OCI-LY7 (cell line): ENCODE measurements at regions not wholly inside any gene's neighbourhood (a gene's known extent, or its start where the extent isn't known, plus 50 kb on each side); places are given as distances from the start of the nearest gene placed in this dataset.

Experiments
- BruUV-seq: library from RNA; stranded (reverse); fragments of 400-500 nt; replicated peaks from 2 replicates; lab custom pipeline; 2021; lab: Mats Ljungman, UMichigan
- CTCF ChIA-PET: fragments of 300-600 bp; sonication (Branson Sonifier 250); formaldehyde crosslinking; loops from one replicate; lab custom pipeline; 2022; ENCODE audit warnings: antibody characterized with exemption; ENCODE audit not compliant: unreplicated experiment; lab: Charles Lee
- POLR2A ChIA-PET: fragments of 300-600 bp; sonication (Branson Sonifier 250); formaldehyde crosslinking; loops from one replicate; lab custom pipeline; 2022; ENCODE audit warnings: antibody characterized with exemption; lab: Charles Lee
- DNase-seq: peaks from one replicate; pipeline ENCODE4 v3.0.0-alpha.2; 2015; ENCODE audit warnings: low spot score
- H2AFZ ChIP-seq: fragments of 200-600 bp; sonication (generic), shearing (Covaris generic); 2 replicates; pipeline ENCODE4 v1.6.1; 2014; ENCODE audit warnings: mild to moderate bottlenecking, antibody characterized with exemption, low read length, moderate library complexity
- H3K27ac ChIP-seq: fragments of 200-600 bp; sonication (generic); 2 replicates; pipeline ENCODE4 v1.5.1; 2014; ENCODE audit warnings: mixed run types, low read depth, mild to moderate bottlenecking, moderate library complexity, low read length, inconsistent platforms; ENCODE audit not compliant: poor library complexity, severe bottlenecking
- H3K36me3 ChIP-seq: fragments of 200-600 bp; sonication (generic); 2 replicates; pipeline ENCODE4 v1.6.1; 2014; ENCODE audit warnings: mild to moderate bottlenecking, antibody characterized with exemption, low read length, moderate library complexity, mixed read lengths; ENCODE audit not compliant: insufficient read depth
- H3K4me1 ChIP-seq: fragments of 200-600 bp; sonication (generic); 2 replicates; pipeline ENCODE4 v1.5.1; 2014; ENCODE audit warnings: mild to moderate bottlenecking, low read length; ENCODE audit not compliant: insufficient read depth, poor library complexity, severe bottlenecking
- H3K4me2 ChIP-seq: fragments of 200-600 bp; sonication (generic); 2 replicates; pipeline ENCODE4 v1.6.1; 2014; ENCODE audit warnings: mild to moderate bottlenecking, low read length
- H3K4me3 ChIP-seq: fragments of 200-600 bp; sonication (generic); 2 replicates; pipeline ENCODE4 v1.5.1; 2014; ENCODE audit warnings: mild to moderate bottlenecking, low read depth, low read length; ENCODE audit not compliant: poor library complexity, severe bottlenecking
- H3K79me2 ChIP-seq: fragments of 200-600 bp; sonication (generic); 2 replicates; pipeline ENCODE4 v1.6.1; 2016; ENCODE audit warnings: low read depth, mild to moderate bottlenecking, low read length, moderate library complexity, mixed read lengths; ENCODE audit not compliant: insufficient read depth
- H3K9me2 ChIP-seq: fragments of 200-600 bp; sonication (generic); 2 replicates; pipeline ENCODE4 v1.6.1; 2016; ENCODE audit warnings: mild to moderate bottlenecking, low read length, mixed read lengths; ENCODE audit not compliant: insufficient read depth
- H3K9me3 ChIP-seq: fragments of 200-600 bp; sonication (generic); 2 replicates; pipeline ENCODE4 v1.6.1; 2014; ENCODE audit warnings: mild to moderate bottlenecking, mixed run types, low read length, mixed read lengths
- H4K20me1 ChIP-seq: fragments of 200-600 bp; sonication (generic); 2 replicates; pipeline ENCODE4 v1.6.1; 2014; ENCODE audit warnings: mild to moderate bottlenecking, antibody characterized with exemption, low read length, moderate library complexity, mixed read lengths; ENCODE audit not compliant: insufficient read depth
- CTCF ChIP-seq: fragments of 200-600 bp; sonication (generic); conservative IDR thresholded peaks from 2 replicates; pipeline ENCODE4 v1.5.1; 2014; ENCODE audit warnings: mild to moderate bottlenecking, antibody characterized with exemption, low read length, moderate library complexity, mixed read lengths
- EZH2phosphoT487 ChIP-seq: fragments of 200-600 bp; sonication (generic); IDR thresholded peaks from 2 replicates; pipeline ENCODE4 v1.6.1; 2018; ENCODE audit warnings: low read depth, borderline replicate concordance, mild to moderate bottlenecking, mixed run types, antibody characterized with exemption, low read length, moderate library complexity, mixed read lengths
- intact Hi-C: fragments of 100-400 bp; cut with micrococcal nuclease; formaldehyde crosslinking; loops from one replicate; pipeline ENCODE4 v1.10.0; 2022; ENCODE audit not compliant: unreplicated experiment

DNA sequence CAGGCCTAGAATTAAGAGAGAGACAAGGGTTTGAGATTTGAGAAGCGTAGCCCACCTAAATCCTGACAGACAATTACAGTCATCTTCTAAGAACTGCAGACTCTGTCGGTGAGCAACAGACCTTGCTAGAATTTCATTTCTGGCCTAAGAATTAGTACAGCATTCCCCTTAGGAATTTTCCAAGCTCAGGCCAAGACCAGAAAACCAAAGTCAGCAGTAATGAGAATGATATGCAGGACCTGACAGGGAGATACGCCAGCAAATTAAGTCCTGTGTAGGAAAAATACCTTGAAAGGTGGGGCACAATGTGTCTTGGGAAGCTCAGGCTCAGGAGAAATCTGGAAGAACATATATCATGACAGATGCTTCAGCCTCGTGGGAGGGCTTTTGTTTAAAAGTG, 52.7 kb upstream of the HERPUD2 start:
- H3K79me2 ChIP-seq, result no peaks in the 10 kb centered on the region
- H2AFZ ChIP-seq, result no peak overlapping the region
- no peaks in the 10 kb centered on the region for H3K9me2 ChIP-seq
- TF ChIP-seq CTCF (no peak), EZH2phosphoT487 (no peak)
- H3K4me1 ChIP-seq, result no peaks in the 10 kb centered on the region
- no peaks in the 10 kb centered on the region for H3K36me3 ChIP-seq
- no peaks in the 10 kb centered on the region for H3K9me3 ChIP-seq
- H3K27ac ChIP-seq, result no peak overlapping the region
- DNase-seq, result no peak
- CTCF ChIA-PET, result no interaction called here
- intact Hi-C loops, result no loop called here
- POLR2A ChIA-PET, result interaction anchor here (0.9 kb wide), 1 partner anchor 53 kb away, joined by 3 read pairs; the partner anchor contains the start of gene SEPTIN7
- no peak overlapping the region for H3K4me2 ChIP-seq
- H3K4me3 ChIP-seq, result no peak overlapping the region
- H4K20me1 ChIP-seq, result no peaks in the 10 kb centered on the region
- BruUV-seq, result no TSS peak

GRCh38 chr7:35748371-35748770, 52.5 kb upstream of the SEPTIN7 start:
- H3K9me3 ChIP-seq, result no peaks in the 10 kb centered on the region
- no peak overlapping the region for H3K4me3 ChIP-seq
- intact Hi-C loops, result no loop called here
- ChIA-PET POLR2A (interaction anchor here (0.8 to 0.9 kb wide), 3 partner anchors 14 to 53 kb away, joined by 3 read pairs; partner anchors contain the start of gene SEPTIN7), CTCF (no interaction called here)
- H3K36me3 ChIP-seq, result no peaks in the 10 kb centered on the region
- H2AFZ ChIP-seq, result no peak overlapping the region
- BruUV-seq, result no TSS peak
- no peaks in the 10 kb centered on the region for H3K4me1 ChIP-seq
- no peak overlapping the region for H3K4me2 ChIP-seq
- no peaks in the 10 kb centered on the region for H4K20me1 ChIP-seq
- H3K27ac ChIP-seq, result no peak overlapping the region
- TF ChIP-seq EZH2phosphoT487, result no peak
- no peak for TF ChIP-seq CTCF
- no peak for DNase-seq
- no peaks in the 10 kb centered on the region for H3K9me2 ChIP-seq
- no peaks in the 10 kb centered on the region for H3K79me2 ChIP-seq

DNA sequence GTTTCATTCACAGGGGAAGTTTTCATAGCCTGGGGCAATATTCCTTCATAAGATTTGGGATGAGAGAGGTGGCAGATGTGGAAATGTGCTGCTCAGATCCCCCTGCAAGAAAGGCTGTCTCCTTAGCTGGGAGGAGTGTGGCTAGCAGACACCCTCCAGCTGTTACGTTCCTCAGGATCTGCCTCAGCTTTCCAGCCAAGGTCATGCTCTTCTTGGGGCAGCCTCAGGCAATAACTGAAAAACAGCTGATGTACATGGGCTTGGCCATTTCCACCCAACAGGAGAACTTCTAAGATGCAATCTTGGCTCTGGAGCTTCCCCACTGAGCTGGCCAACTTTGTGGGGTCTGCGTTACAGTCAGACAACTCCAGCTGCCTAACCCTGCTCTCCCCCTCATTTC, 51.3 kb upstream of the SEPTIN7 start:
- H3K4me3 ChIP-seq, result no peak overlapping the region
- no TSS peak for BruUV-seq
- no peaks in the 10 kb centered on the region for H3K9me2 ChIP-seq
- no peaks in the 10 kb centered on the region for H3K9me3 ChIP-seq
- TF ChIP-seq CTCF (no peak), EZH2phosphoT487 (no peak)
- H3K4me2 ChIP-seq, result no peak overlapping the region
- no peaks in the 10 kb centered on the region for H3K36me3 ChIP-seq
- ChIA-PET CTCF (no interaction called here), POLR2A (interaction anchor here (0.7 to 1.1 kb wide), 2 partner anchors 16 to 281 kb away, joined by 3 to 6 read pairs; no protein-coding TSS in a partner anchor)
- no peaks in the 10 kb centered on the region for H4K20me1 ChIP-seq
- DNase-seq, result no peak
- intact Hi-C loops, result no loop called here
- H3K27ac ChIP-seq, result no peak overlapping the region
- no peaks in the 10 kb centered on the region for H3K79me2 ChIP-seq
- H3K4me1 ChIP-seq, result no peaks in the 10 kb centered on the region
- no peak overlapping the region for H2AFZ ChIP-seq
